Loucy (cell line): ENCODE measurements at regions not wholly inside any gene's neighbourhood (a gene's known extent, or its start where the extent isn't known, plus 50 kb on each side); places are given as distances from the start of the nearest gene placed in this dataset.

Source experiments
- EZH2phosphoT487 ChIP-seq: fragments of 200-600 bp; IDR thresholded peaks from 2 replicates; pipeline ENCODE4 v1.6.1; 2018; ENCODE audit warnings: antibody characterized with exemption, mild to moderate bottlenecking, moderate library complexity, borderline replicate concordance
- TF ChIP-seq, protein P1 (sequence below): fragments of 200-600 bp; sonication (generic); conservative IDR thresholded peaks from 2 replicates; pipeline ENCODE4 v1.5.1; 2014; ENCODE audit warnings: mild to moderate bottlenecking, antibody characterized with exemption, low read length

DNA sequence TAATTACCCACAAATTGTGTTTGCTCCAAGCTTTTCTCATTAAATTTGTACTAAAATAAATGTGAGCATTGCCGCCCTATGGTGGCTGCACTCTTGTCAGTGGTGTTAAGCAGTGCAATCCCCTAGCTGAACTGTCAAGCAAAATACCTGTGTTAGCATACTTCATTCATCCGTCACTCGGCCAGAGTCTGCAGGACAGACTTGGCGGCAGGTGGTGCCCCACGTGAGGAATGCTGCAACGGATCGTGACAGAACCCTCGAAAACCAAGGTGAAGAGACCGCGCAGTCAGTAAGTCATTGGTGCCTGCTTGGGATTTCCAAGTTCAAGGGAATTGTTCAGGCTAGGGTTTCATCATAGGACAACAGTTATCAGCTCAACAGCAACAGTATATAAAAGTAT lies 1592.1 kb upstream of the TENM4 start:
- TF ChIP-seq, protein P1, sequence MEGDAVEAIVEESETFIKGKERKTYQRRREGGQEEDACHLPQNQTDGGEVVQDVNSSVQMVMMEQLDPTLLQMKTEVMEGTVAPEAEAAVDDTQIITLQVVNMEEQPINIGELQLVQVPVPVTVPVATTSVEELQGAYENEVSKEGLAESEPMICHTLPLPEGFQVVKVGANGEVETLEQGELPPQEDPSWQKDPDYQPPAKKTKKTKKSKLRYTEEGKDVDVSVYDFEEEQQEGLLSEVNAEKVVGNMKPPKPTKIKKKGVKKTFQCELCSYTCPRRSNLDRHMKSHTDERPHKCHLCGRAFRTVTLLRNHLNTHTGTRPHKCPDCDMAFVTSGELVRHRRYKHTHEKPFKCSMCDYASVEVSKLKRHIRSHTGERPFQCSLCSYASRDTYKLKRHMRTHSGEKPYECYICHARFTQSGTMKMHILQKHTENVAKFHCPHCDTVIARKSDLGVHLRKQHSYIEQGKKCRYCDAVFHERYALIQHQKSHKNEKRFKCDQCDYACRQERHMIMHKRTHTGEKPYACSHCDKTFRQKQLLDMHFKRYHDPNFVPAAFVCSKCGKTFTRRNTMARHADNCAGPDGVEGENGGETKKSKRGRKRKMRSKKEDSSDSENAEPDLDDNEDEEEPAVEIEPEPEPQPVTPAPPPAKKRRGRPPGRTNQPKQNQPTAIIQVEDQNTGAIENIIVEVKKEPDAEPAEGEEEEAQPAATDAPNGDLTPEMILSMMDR, result no peak
- no peak for TF ChIP-seq EZH2phosphoT487
